ENCODE measurements at regions not wholly inside any gene's neighbourhood (a gene's known extent, or its start where the extent isn't known, plus 50 kb on each side); places are given as distances from the start of the nearest gene placed in this dataset.
A peak's percentile ranks its signal among the peaks of the same experiment; 100 is the strongest.
"Not testable (repeated sequence)": the region's sequence is repeated elsewhere in the genome, so short reads cannot be mapped to it uniquely, and the experiment has no call there.

DNA sequence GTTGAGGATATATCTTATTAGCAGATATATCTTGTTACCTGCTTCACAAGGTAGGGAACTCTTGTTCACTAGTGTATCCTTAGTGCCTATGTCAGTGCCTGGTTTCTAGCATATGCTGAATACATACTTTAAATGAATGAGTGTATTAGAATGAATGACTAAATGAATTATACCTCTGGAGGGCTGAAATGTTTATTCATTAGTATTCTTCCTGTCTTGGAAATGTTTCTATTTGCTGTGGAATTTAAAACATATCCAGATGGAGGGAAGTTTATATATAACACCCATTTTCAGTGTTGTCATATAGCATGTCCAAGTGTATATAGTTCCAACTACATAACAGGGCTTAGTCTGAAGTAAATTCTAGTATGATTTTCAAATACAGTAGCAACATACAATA is 581.5 kb downstream of the TBL1XR1 start:
- no peak for DNase-seq

DNA sequence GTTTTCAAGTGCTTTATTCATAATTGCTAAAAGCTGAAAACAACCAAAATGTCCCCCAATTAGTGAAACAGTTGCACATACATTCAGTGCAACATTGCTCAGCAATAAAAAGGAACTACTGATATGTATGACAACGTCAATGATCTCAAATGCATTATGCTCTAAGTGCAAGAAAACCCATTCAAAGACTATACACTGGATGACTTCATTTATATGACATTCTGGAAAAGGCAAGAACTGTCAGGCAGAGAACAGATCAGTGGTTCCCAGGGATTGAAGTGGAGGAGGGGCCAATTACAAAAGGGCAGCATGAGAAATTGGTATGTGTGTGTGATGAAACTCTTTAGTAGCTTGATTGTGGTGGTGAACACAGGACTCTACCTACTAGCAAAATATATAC is 585.6 kb downstream of the TBL1XR1 start:
- DNase-seq: no peak

DNA sequence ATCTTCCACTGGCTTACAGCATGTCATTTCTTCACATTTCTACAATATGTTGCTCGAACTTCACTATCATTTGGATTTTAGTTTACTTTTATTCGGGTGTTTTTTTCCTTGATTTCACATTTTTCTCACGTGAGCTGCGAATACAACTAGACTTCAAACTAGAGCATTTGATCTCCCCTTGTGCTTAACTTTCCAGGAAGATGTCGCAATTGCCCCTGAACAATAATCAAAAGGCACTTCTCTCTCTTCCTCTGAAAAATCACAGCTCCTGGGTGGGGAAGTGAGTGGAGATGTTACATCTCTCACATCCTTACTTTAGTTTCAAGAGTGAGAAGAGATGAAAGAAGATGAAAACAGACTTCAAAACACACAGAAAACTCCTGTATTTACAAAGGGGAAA is 587.9 kb downstream of the TBL1XR1 start:
- DNase-seq: no peak

DNA sequence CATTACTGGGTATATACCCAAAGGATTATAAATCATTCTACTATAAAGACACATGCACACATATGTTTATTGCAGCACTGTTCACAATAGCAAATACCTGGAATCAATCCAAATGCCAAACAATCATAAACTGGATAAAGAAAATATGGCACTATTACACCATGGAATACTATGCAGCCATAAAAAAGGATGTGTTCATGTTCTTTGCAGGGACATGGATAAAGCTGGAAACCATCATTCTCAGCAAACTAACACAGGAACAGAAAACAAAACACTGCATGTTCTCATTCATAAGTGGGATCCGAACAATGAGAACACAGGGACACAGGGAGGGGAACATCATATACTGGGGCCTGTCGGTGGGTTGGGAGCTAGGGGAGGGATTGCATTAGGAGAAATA is 591.7 kb downstream of the TBL1XR1 start:
- not testable (repeated sequence) for DNase-seq

DNA sequence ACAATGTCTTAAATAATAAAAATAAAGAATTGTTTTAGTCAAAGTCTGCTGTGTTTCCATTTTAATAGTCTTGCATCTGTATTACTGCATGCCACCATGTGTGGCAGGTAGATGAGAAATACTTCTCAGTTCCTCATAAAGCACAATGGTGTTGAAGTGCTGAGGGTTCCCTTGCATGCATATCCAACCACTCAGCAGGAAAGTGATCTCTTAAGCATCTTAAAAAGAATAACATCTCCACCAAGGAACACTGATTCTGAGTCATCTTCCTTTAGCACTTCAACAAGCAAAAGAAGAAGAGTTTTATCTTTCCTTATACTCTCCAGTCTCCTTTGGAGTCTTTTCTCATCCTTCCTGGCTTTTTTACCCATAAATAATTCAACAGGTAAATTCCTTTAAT is 602.0 kb downstream of the TBL1XR1 start:
- no peak for DNase-seq

DNA sequence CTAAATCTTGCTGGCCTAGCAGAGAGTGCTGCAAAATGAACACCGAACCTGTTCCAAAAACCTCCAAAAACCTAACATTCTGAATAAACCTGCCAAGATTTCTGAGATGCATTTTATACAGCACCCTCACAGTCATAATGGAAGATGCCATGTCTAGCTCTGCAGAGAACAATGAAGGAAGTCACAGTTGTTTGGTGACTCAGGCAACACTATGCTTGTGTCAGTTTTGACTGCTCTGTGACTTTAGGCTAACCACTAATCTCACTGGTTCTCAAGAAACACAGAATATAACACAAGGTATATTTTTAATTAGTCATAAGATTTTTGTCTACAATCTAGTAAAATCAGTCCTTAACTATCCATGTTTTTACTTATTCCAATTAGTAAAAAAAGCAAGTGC is 606.6 kb downstream of the TBL1XR1 start:
- no peak for DNase-seq

DNA sequence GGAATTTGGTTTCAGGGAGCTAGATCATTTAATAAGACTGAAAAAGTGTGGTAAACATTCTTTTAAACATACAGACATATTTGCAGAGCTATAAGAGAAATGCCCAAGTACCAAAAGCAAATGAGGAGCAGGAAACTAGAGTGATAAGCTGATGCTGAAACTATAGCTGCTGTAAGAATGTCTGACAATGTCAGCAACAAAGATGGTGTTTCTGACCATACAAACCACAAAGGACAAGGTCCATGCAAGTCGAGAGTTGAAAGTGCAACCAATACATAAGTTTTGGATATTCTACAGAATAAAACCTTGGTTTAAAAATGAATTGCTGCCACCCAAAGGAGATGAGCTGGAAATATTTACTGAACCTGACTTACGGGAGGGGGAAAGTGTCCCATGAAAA is 610.2 kb downstream of the TBL1XR1 start:
- DNase-seq: no peak

DNA sequence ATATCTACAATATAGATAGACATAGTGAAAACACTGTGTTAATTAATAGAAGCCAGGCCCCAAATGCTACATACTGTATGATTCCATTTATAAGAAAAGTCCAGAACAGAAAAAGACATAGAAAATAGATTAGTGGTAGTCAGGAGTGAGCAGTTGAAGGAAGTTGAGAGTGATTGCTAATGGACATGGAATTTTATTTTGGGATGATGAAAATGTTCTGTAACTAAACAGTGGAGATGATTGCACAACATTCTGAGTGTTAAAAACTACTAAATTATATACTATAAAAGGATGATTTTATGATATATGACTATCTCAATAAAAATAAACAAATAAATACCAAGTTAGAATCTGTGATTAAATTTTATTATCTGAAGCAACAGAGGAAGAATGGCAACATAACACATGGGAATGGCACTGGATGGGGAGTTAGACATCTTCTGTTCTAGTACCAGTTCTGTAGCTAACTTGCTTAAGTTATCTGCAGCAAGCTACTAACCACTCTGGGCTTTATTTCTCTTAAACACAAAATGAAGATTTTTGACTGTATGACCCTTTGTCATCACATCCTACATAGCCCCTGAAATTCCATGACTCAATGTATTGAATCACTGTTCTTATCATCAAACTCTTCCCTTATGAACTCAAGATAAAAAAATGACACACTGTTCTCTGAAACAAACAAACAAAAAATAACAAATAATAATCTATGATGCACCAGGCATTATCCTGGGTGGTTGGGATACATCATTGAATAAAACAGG is 612.7 kb downstream of the TBL1XR1 start:
- DNase-seq: no peak

DNA sequence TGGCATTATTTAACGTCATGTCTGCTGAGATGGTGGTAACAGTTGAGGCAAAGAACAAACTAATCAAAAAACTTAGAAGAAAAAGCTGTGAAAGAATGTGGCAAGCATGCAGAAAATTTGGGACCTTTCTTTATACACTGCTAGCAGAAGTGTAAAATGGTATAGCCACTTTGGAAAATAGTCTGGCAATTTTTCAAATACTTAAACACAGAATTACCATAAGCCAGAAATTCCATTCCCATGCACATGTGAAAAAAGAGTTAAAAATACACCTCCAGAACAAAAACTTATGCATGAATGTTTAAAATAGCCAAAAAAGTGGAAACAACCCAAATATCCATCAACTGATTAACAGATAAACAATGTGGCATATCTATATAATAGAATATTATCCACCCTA is 613.3 kb downstream of the TBL1XR1 start:
- DNase-seq: no peak

DNA sequence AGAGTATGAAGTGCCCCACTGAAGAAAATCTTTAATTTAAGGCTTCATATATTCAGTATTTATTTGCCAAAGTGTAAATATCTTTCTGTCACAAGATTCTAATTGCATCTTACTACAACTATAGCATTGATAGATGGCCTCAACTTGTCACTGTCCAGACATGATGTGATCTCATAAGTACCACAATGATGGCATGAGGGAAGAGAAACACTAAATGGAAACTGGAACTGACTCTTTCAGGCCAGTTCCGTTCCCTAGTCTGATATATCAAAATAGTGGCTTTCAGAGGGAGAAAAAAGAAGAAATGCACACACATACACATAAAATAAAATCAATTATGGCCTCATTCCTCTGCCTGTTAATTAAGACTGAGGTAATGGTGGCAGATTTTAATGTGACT is 615.7 kb downstream of the TBL1XR1 start:
- no peak for DNase-seq

DNA sequence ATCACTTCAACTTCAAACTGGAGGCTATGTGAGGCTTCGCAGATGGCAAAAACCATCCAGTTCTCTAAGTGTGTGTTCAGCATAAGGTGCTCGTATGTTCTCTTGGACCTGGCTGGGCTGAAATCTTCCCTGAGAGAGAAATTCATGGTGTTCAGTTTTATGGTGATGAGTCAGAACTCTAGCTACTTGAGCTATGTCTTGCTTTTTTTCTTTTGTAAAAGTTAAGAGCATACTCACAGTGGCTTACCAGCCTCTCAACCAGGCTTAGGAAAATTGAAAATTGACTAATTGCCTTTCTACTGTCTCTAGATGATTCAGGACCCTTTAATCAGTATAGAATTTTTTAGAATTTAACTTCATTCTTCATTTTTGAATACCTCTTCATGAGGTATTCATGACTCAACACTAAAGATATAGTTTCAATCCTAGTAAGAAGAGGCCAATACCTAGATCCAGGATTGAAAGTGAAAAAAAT is 617.5 kb downstream of the TBL1XR1 start:
- DNase-seq: no peak

DNA sequence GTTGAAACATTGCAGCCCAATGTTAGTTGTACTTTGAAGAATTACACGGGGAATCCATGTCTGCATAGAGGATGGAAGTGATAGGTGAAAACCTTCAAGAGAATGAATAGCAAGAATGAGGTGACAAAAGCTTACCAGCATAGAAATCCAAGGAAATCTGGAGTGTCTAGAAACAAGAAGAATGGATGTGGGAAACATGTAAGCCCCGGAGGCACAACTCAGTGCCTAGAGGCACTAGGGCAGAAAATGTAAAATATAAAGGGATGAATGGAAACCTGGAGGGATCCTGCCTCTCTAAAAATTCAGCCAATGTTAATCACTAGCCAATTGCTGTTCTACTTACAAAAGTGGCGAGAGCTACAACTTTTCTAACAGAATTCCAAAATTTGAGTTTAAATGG is 619.0 kb downstream of the TBL1XR1 start:
- DNase-seq: no peak

DNA sequence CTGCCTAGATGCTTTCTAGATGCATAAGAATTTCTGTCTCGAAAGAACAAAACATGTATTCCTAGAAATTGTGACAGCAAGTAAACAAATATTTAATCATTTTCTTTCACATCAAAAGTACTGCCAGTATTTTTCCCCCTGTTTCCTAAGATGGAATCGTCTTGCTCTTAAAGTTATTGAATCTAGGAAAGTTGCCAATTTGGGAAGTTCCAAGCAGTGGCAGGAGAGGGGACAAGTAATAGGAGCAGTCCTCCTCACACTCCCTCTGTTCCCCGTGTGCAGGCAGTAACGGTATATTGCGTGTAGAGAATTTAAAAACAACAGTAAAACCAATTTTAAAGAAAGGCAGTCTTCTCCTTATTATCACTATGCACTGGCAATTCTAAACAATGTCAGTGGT is 619.8 kb downstream of the TBL1XR1 start:
- no peak for DNase-seq

DNA sequence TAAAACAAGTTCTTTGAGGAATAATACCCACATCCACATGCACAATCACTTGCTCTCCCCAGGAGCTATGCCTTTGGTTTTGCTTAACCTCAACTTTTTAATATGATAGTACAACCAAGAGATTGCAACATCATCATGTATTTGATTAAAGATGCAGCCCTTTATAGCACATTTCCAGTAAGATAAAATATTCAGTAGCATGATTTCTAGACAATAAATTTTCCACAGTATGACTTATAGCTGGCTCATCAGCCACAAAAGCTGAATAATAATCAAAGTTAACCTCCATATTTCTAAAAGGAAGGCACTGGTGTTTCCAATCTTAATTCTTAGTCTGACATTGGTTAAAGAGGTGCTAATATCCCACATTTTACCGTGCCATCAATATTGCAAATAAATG is 622.5 kb downstream of the TBL1XR1 start:
- DNase-seq: no peak

DNA sequence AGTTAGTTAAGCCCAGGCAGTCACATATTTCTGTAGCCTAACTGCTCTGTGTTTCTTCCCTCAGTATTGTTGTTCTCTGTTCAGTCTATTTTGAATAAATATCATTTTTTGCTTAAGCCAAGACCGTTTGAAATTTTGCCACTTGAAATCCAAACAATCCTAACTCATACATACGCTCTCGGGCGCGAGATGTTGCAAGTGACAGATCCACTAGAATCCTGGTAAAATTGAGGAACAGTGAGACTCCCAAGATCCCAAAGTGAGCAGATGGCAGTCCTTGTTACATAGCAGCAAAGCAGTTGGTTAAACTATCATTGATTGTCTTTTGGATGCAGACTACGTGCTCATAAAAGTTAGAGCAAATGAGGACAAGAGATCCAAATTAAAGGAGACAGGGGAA is 625.4 kb downstream of the TBL1XR1 start:
- DNase-seq: no peak

DNA sequence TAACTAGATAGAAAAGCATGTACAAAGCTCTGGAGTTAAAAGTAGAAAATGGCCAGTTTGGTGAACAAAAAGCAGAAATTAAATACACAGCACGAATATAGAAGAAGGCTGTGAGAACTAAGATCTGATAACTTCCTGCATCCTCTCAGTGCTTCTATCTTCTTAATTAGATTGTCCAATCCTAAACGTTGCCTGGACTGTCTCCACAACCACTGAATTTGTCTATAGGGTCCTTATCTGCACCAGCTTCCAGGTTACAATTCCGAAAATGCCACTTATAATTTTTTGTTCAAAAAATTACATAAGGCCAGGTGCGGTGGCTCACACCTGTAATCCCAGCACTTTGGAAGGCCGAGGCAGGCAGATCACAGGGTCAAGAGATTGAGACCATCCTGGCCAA is 626.3 kb downstream of the TBL1XR1 start:
- DNase-seq: no peak

DNA sequence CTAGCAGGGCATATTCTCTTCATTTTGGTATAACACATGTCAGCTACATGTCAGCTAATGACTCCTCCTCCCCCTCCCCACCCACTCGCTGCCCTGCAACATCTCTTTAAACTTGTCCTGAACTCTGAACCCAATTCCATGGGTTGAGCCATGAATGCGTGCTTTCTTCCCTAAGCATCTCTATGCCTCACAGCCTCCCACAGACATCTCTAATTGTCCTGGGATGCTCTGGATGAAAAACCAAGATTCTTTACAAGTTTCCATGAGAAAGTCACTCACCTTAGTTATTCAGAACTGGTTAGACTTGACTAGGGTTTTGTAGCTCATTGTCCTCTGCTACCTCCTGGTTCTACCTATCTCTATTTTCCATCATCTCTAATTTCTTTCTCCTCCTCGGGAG is 629.1 kb downstream of the TBL1XR1 start:
- no peak for DNase-seq

DNA sequence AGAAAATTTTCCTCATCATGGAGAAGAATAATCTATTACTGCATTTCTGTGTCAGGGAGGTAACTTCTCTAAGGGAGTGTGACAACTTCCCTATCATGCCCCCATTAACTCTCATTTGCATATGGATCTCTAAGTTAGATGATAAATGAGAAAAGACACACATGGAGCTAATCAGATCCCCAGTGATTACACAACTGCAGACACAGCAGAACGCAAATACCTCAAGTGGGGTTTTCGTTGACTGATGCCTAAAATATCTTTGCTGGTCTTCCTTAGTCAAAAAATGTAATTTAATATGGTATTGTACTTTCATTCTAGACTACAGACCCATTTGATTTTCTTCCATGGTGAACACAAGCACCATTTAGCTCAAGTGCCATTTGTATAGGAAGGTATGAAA is 630.5 kb downstream of the TBL1XR1 start:
- DNase-seq: no peak

DNA sequence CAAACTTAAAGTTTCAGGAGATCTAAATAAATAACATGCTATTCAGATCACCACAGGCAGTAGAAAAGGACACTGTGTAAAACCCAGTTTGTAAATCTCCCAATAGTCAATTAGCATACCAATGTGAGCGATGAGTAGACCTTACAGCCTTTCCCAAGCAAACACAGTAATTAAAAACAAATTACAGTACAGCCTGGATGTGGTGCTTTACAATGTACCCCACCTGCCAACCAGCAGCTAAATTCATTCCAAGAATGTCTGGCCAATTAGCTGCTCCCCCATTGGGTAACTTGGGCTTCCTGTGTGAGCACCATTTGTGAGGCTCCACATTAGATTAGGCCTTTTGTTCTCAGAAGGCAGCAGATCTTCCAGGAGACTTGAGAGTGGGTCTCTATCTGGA is 635.0 kb downstream of the TBL1XR1 start:
- DNase-seq: peak; percentile 1

DNA sequence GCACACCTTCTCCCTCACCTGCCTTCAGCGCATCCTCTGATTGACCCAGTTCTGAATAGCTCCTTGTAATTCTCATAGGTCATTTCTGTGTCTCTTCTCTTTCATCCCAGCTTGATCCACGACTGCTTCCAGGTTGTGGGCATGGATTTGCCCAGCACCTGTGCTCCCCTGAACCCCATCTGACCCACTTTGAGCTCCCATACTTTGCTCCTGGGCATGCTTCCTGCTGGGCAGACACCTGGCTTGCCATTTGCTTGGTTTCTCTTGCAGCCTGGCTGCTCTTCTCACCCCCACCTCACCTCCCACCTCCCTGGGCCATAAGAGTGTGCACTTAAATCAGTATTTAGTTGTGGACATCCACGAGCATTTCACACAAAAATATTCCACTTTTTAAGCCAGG is 635.5 kb downstream of the TBL1XR1 start:
- DNase-seq: no peak

DNA sequence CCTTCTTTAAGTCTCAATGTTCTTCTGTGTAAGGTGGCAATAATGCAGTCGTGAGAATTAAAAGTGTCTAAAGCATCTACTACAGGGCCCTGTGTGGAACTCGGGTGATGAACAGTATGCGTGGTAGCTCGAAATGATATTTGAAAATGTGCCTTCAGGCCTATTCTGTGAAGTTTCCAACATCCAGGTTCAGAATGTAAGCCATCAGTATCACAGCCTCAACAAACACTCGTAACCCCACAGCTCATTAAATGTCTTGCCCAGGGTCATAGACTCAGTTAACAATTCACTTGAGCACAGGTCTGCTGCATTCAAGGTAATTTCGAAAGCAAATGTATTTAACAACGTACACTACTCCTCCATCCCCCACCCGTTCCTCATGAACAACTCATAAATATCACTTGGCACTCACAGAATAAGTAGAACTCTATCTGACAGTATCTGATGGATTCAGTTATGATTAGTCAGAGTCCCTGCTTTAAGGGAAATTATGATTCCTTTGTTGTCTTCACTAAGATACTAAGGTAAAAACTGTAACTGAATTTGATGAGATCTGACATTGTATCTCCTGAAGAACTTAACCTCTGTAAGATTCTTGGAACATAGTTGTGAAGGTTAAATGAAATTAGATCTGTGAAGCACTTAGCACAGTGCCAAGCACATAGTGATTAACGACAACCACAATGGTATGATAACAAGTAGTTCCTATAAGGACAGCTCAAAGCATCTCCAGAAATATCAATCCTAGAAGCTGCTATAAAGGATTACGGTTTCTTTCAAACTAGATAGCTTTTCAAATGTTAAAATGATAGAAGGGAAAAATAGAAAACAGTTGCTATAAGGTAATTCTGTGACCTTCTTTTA is 642.3 kb downstream of the TBL1XR1 start:
- no peak for DNase-seq

DNA sequence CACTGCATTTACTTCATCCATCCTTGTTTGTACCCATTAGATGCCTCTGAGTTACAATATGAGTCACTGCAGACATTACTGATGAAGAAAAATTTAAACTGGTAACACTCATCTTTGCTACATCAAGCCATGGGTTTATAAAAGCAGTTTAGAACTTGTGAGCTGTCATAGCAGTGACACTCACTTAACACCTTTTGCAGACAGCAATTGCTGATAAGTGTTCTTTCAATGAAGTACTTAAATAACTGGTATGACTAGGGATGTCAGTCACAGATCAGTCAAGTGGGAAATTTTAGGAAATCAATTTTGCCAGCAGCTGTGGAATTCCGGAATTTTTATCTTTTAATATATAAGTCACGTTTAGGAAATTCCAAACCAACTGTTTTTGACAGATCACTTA is 643.0 kb downstream of the TBL1XR1 start:
- no peak for DNase-seq

DNA sequence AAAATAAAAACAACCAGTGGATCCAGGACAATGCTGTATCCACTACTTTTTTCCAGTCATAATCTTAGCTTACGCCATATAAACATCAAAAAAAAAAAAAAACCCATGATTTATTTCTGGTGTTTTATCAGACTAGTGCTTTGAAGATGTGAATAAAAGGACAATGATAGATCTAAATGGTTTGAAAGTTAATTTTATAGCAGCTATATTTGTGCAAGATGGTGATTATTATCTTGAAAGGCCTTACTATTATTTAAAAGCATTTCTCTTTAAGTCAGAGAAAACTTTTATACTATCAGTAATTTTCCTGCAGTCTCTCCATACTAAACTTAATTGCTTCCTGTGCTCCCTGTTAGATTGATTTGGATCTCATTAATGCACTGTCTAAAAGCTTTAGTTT is 670.3 kb downstream of the TBL1XR1 start:
- DNase-seq: no peak

DNA sequence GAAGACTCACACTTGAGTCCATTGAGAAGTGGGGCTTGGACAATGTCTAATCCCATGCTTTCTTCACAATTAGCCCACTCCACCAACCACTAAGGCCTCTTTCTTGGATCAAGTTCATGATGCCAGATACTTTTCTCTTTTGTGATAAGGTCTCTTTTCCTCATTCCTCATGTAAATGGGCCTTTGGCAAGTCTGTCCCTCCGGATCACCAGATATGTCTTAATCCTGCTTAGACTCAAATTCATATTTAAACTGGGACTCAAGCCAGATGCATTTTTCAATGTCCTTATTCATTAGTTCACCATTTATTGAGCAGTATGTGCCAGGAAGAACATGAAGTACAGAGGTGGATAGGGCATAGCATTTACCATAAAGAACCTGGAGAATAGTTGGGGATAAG is 671.1 kb downstream of the TBL1XR1 start:
- no peak for DNase-seq
